ENCODE measurements at regions not wholly inside any gene's neighbourhood (a gene's known extent, or its start where the extent isn't known, plus 50 kb on each side); places are given as distances from the start of the nearest gene placed in this dataset.

DNA sequence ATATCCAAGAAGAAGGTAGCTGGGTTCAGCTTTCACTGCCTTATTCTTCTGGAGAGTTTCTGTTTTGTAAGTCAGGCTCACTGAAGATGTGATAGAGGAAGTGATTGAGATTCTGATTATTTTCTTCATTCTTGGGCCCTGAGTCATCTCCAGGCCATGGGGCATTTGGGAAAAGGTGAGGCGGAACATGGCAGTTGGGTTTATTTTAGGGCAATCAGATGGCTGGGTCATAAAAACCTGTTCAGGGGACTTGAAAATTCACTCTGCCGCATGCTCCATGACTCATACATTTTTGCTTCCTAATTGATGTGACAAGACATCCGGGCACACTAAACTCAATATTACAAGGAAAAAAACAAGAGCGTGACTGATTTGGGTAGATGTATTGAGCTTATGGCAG is 265.7 kb upstream of the KLF4 start:
- DNase-seq = no peak

- DNase-seq = no peak
Observed at GRCh38 chr9:107751567-107752210, 262.1 kb upstream of the KLF4 start.

GRCh38 chr9:107750741-107751566 is 261.4 kb upstream of the KLF4 start:
- no peak for DNase-seq

DNA sequence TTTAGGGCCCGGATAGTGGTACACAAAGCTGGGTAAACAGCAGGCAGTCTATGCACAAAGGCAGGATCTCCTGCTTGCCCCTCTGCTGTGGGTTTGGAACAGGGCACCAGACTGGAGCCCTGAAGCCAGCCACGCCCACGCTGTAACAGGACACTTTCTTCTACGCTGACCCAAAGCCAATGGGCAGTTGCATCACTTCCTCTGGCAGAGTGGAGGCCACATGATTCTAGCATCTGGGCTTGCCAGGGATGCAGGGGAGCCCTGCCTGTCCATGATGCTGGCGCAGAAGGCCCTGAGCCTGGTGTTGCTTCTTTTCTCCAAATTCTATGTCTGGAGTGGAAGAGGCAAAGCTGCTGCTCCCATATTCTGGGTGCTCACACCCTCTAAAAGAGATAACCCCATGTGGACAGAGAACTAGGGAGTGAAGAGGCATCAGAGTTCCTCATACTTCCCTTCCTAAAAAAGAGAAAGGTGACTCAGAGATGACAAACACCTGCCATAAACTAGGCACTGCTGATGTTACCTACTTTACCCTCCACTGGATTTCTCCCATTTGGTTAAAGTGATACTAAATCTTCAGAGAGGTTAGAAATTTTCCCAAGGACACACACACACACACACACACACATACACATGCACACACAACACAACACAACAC is 260.3 kb upstream of the KLF4 start:
- DNase-seq = no peak

DNA sequence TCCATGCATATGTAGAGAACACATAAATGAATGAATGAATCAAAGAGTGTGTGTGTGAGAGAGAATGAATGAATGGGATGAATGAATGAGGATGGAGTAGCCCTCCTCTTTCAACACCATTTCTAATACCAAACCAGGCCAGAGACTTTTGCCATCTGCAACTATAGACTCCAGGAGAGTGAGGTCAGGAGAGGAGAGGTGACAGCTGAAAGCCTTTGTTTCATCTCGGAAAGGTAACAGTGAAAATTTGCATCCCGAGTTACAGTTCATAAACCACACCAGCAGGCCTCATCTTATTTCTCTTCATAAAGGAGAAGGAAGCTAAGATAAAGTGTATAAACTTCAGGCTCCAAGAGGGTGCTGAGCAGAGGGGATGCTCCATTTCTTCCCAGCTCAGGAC is 255.3 kb upstream of the KLF4 start:
- no peak for DNase-seq

- no peak for DNase-seq
Observed at GRCh38 chr9:107742531-107743309, 253.2 kb upstream of the KLF4 start.

- no peak for DNase-seq
Observed at GRCh38 chr9:107740088-107740980, 250.8 kb upstream of the KLF4 start.

GRCh38 chr9:107739601-107740082 is 250.1 kb upstream of the KLF4 start:
- no peak for DNase-seq

- DNase-seq = no peak
Observed at GRCh38 chr9:107738789-107739188, 249.2 kb upstream of the KLF4 start.

- DNase-seq = no peak
Observed at GRCh38 chr9:107737987-107738743, 248.6 kb upstream of the KLF4 start.

DNA sequence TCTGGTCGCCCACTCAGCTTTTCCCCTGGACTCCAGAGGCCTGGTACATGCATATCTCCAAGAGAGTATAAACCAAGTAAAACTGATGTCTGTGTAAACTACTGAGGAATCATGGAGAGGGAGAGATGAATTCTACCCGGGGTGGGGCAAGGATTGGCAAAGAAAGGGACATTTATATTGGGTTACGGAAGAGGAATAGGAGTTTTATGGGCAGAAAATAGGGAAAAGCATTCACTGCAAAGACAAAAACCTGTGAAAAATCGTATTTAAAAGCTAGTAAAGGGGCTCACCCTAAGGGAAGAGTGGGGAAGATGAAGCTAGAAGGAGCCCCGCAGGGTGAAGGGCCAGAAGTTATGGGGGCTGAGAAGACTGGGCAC is 248.0 kb upstream of the KLF4 start:
- no peak for DNase-seq

DNA sequence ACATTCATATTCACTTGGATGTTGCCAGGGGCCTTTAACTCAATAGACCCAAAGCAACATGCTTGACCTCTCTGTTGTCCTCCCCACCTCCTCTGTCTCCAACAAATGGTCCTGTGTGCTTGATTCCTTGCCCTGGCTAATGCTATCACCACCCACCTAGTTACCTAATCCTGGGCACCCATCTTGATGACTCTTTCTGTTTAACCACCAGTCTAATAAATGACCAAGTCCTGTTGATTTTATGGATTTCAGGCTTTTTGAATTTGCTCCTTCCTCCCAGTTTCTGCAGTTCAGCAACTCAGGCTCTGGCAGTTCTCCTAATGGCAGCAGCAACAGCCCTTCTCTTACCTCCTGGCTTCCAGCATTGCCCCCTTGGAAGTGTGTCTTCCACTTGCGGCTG is 246.3 kb upstream of the KLF4 start:
- DNase-seq = no peak

GRCh38 chr9:107734256-107735013 is 244.9 kb upstream of the KLF4 start:
- DNase-seq = no peak

DNA sequence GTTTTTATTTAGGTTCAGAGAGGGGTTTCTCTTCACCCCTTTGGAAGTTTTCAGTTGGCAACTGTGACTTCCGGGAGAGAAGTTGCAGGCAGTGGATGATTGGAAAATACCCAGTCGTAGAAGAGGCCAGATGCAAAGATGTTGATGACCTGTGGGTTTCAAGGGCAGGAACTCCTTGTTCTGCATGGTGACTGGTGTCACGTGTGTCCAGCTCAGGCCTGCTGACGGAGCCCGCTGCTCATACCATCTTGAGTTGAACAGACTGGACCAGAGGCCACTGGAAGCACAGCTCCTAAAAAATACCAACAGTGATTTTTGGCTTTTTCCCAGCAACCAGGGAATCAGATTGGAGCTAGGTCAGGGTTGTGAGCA is 243.9 kb upstream of the KLF4 start:
- DNase-seq = no peak

DNA sequence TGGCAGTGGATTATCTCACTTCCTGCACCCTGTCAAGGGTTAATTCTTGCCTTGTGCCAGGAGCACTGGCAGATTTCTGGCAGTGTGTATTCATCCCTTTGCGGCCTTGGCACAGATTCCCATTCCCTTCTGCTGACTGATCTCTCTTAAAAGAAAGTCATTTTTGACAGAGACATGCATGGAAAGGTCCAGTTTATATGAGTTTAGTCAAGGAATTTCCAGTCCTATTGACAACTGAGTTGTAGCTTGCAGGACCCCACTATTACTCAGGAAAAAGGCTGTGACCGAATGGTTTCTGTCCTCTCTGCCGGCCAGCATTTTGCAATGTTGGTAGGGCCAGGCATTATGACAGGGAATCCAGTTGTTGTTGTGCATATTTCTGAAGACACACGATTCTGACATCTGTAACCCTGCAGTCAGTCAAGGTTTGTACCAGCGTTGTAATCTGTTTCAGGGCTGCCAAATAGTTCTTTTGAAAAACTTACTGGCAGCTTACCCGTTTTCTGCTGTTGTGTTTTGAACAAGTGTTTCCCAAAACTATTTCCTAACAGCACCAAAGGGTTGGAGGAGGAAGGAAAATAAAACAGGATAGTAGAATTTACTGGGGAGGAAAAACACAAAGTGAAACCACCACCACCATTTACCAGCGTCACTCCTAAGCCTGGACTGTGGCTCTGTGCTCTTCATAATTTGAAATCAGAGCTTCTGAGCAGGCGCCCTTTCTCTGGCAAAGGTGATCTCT is 243.4 kb upstream of the KLF4 start:
- no peak for DNase-seq

DNA sequence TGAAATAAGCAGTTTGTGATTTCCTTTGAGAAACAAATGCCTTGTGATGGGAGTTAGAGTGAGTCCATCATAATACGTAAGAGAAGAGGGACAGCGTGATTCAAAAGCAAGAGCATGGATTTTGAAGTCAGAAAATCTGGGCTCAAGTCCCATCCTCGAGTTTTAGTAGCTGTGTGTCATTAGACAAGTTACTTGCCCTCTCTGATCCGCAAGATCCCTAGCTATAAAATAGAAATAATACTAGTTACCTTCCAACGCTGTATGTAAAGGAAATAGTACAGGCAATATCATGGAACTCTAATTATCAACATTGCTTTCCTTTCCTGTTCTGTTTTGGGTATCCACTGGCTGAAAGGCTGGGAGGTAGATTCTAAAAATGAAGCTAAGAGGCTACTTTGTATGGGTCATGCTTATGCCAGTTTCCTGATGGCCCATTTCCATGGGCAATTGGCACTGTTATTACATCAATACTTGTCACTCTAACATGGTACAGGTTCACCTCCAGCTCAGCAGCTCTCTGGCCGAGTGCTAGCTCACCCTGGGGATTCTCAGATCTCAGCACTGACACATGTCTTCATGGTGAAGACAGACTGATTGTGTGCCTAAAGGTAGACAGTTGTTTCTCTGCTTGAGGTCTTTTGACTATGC is 241.7 kb upstream of the KLF4 start:
- no peak for DNase-seq

DNA sequence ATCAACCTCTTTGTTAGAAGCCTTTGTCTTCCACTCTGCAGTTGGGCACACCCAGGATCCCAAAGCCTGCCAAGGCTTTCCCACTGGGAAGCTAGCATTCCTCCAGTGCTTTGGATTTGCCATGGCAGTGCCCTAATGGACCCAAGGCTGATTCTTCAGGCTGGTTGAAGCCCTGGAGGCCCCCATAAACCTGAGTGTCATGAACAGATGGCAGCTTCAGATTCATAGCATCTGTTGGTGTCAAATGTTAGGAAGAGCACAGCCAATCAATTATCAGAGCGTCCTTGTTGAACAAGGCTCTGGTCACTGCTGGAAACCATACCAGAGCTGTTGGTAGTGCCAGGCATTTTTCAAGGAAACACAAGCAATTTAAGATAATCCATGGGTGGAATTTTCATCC is 241.1 kb upstream of the KLF4 start:
- no peak for DNase-seq

DNA sequence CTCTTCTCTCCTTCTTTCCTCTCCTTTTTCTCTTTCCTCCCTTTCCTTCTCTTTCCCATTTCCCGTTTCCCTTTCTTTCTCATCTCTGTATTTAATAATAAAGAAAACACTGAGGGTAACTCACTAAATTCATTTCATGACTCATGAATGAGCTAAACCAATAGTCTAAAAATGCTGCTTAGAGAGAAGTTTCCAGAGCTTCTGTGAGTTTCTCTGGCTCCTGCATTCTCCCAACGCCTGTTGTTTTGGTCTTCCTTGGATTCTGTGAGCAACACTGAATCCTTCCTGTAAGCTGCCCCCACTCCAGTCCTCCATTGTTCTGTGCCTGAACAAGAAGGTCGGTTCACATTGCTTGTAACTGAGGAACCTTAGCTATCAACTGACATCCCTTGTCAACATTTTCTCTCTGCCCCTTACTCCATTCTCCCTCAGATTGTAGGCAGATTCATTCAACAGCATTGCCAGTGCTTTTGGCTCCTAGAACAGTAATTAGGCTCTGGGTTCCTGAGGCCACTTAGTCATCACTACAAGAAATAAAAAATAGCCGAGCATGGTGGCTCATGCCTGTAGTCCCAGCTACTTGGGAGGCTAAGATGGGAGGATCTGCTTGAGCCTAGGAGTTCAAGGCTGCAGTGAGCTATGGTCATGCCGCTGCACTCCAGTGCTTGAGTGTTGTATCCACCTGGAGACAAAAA is 237.7 kb upstream of the KLF4 start:
- no peak for DNase-seq

DNA sequence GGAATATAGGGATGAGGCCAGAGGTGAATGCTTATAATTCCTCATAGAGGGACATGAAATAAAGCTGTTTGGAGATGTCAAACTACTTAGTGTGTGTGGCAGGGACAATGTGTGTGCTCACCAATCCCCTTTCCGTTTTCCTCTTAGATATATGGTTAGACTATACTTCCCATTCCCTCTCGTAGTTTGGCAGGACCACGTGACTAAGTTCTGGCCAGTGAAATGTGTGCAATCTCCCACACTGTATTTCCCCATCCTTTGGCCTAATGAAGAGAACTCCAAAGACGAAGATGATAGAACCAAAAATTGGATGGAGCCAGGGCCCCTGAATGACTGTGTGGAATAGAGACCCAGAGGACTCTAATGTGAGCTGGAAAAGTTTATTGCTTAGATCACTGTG is 233.4 kb upstream of the KLF4 start:
- DNase-seq = no peak

All from NCI-H1417 treated with DMSO at 0.1 percent for 48 hours (cell line).